Activated T-helper 1 cell treated with anti-CD3 and anti-CD28 coated beads, Interleukin-12 subunit alpha, Interleukin-12 subunit beta, Interleukin-2, Interleukin-4 antibody, amounts not matched to agents 30 ng/mL and 10 ng/mL and 1 ng/mL, durations not matched to agents 14 hours and 24 hours and 36 hours (primary cell): ENCODE measurements at regions not wholly inside any gene's neighbourhood (a gene's known extent, or its start where the extent isn't known, plus 50 kb on each side); places are given as distances from the start of the nearest gene placed in this dataset.

Experiments
- DNase-seq: peaks from one replicate; pipeline ENCODE4 v3.0.0; 2021; ENCODE audit warnings: low spot score
- H3K27ac Mint-ChIP-seq: one replicate; pipeline ENCODE4 v1.8.0; 2021; ENCODE audit warnings: mild to moderate bottlenecking, mixed read lengths
- H3K27me3 Mint-ChIP-seq: one replicate; pipeline ENCODE4 v1.8.0; 2022; ENCODE audit warnings: mild to moderate bottlenecking, moderate library complexity, mixed read lengths; ENCODE audit not compliant: insufficient read depth
- H3K36me3 Mint-ChIP-seq: one replicate; pipeline ENCODE4 v1.8.0; 2021; ENCODE audit warnings: low read depth, mixed read lengths
- H3K4me1 Mint-ChIP-seq: one replicate; pipeline ENCODE4 v1.8.0; 2021; ENCODE audit warnings: low read depth, mixed read lengths
- H3K4me3 Mint-ChIP-seq: one replicate; pipeline ENCODE4 v1.8.0; 2021; ENCODE audit warnings: mild to moderate bottlenecking, moderate library complexity, mixed read lengths
- H3K9me3 Mint-ChIP-seq: one replicate; pipeline ENCODE4 v1.8.0; 2021; ENCODE audit warnings: mixed read lengths
- intact Hi-C: fragments of 100-400 bp; cut with micrococcal nuclease; formaldehyde crosslinking; loops from one replicate; pipeline ENCODE4 v1.15.1; 2024

- no peaks in the 10 kb centered on the region for H3K9me3 Mint-ChIP-seq
- no peaks in the 10 kb centered on the region for H3K4me1 Mint-ChIP-seq
- no peak overlapping the region for H3K4me3 Mint-ChIP-seq
- no peak overlapping the region for H3K27ac Mint-ChIP-seq
- intact Hi-C loops: no loop called here
- H3K36me3 Mint-ChIP-seq: no peaks in the 10 kb centered on the region
- peaks cover 2% of the 10 kb centered on the region for H3K27me3 Mint-ChIP-seq
- DNase-seq: no peak
Observed at GRCh38 chr14:62071039-62071438, 308.8 kb downstream of the SNAPC1 start.

DNA sequence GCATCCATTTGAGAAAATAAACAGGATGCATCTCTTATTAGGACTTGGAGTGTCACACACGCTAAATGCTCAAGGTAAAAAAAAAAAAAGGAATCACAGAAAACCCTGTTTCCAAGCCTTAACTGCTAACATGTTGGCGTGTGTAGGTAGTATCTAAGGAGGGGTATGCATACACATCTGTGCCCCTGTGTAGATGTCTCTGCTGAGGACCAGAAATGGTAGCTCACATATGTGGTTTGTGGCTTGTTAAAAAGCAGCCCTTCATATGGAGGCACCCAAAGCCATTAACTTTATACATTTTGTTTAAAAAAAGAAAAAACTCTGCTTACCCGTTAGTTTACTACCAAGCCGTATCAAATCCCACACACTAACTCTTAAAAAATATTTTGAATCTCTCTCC is 314.1 kb downstream of the SNAPC1 start:
- no peaks in the 10 kb centered on the region for H3K4me1 Mint-ChIP-seq
- H3K4me3 Mint-ChIP-seq: no peak overlapping the region
- H3K27me3 Mint-ChIP-seq: no peaks in the 10 kb centered on the region
- DNase-seq: no peak
- no peaks in the 10 kb centered on the region for H3K36me3 Mint-ChIP-seq
- no peak overlapping the region for H3K27ac Mint-ChIP-seq
- no peaks in the 10 kb centered on the region for H3K9me3 Mint-ChIP-seq
- intact Hi-C loops: no loop called here

- Mint-ChIP-seq H3K4me1 (no peaks in the 10 kb centered on the region), H3K27ac (no peak overlapping the region), H3K27me3 (no peaks in the 10 kb centered on the region), H3K9me3 (no peaks in the 10 kb centered on the region), H3K4me3 (no peak overlapping the region), H3K36me3 (no peaks in the 10 kb centered on the region)
- no peak for DNase-seq
- intact Hi-C loops: no loop called here
Observed at GRCh38 chr14:62076825-62077605, 314.8 kb downstream of the SNAPC1 start.

DNA sequence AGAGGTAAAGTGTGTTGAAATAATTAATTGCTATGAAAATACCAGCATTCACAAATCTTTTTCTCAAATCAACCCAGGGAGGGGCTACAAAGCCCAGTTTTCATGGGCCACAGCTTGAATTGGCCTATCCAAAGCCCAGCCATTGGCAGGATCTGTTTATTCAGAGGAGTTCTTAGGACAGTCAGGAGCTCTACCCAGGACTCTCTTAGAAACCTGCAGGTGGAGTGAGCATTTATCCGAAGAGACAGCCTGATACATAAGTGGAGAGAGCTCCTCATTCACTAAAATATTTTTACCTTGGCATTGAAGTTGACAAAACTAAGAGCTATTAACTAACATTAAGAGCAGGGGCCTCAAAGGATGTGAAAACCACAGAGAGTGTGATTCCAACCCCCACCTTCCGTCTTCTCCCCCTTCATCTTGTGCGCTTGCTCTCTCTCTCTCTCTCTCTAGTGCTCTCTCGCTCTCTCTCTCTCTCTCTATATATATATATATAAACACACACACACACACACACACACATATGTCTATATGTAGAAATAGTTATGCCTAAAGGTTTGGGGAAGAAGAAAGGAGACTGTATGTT is 315.5 kb downstream of the SNAPC1 start:
- Mint-ChIP-seq H3K9me3 (no peaks in the 10 kb centered on the region), H3K36me3 (no peaks in the 10 kb centered on the region), H3K27me3 (peaks cover 3% of the 10 kb centered on the region), H3K4me3 (no peak overlapping the region), H3K27ac (no peak overlapping the region), H3K4me1 (no peaks in the 10 kb centered on the region)
- no peak for DNase-seq
- intact Hi-C loops: no loop called here

GRCh38 chr14:62079038-62079437 is 316.8 kb downstream of the SNAPC1 start:
- H3K36me3 Mint-ChIP-seq: no peaks in the 10 kb centered on the region
- H3K27ac Mint-ChIP-seq: no peak overlapping the region
- DNase-seq: no peak
- H3K4me3 Mint-ChIP-seq: no peak overlapping the region
- intact Hi-C loops: no loop called here
- no peaks in the 10 kb centered on the region for H3K9me3 Mint-ChIP-seq
- H3K4me1 Mint-ChIP-seq: no peaks in the 10 kb centered on the region
- H3K27me3 Mint-ChIP-seq: peaks cover 3% of the 10 kb centered on the region

DNA sequence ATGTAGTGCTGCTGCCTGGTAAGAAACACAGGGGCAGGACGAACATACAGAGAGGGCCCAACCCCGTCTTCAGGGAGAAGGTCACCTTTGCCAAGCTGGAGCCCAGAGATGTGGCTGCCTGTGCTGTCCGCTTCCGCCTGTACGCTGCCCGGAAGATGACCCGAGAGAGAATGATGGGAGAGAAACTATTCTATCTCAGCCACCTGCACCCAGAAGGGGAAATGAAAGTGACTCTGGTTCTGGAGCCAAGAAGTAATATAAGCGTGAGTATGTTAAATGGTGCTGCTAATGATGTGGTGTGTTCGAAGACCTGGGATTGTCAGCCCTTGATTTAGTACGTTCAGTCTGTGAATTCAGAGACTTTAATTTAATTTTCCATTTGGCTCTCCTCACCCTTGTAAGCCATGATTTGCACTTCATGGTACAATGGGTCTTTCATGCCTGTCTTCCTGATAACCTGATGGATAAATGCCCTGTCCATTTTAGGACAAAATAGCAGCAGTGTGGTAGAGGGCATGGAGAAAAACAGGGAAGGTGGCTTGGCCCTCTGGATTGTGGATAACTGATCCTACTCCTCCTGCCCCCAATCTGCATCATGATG is 318.9 kb downstream of the SNAPC1 start:
- Mint-ChIP-seq H3K36me3 (no peaks in the 10 kb centered on the region), H3K27me3 (peaks cover 3% of the 10 kb centered on the region), H3K27ac (no peak overlapping the region), H3K4me3 (no peak overlapping the region), H3K4me1 (no peaks in the 10 kb centered on the region), H3K9me3 (no peaks in the 10 kb centered on the region)
- intact Hi-C loops: no loop called here
- no peak for DNase-seq

DNA sequence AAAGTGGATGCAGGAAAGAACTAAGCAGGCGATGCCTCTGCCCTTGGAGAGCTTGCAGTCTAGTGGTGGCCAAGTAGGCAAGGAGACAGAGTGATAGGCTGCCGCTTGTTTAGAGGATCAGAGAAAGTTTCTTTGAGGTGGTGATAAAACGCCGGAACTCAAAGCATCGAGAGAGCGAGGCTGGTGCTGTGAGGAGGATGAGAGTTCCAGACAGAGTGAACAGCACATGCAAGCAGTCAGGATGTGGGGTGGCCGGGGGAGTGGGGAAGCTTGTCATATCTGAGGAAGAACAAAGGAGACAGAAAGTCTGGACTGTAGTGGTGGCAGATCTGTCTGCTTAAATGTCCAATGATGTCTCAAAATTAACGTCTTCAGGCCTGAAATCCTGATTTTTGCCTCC is 319.7 kb downstream of the SNAPC1 start:
- peaks cover 3% of the 10 kb centered on the region for H3K27me3 Mint-ChIP-seq
- no peak overlapping the region for H3K27ac Mint-ChIP-seq
- DNase-seq: no peak
- intact Hi-C loops: no loop called here
- H3K36me3 Mint-ChIP-seq: no peaks in the 10 kb centered on the region
- H3K9me3 Mint-ChIP-seq: no peaks in the 10 kb centered on the region
- no peak overlapping the region for H3K4me3 Mint-ChIP-seq
- no peaks in the 10 kb centered on the region for H3K4me1 Mint-ChIP-seq

DNA sequence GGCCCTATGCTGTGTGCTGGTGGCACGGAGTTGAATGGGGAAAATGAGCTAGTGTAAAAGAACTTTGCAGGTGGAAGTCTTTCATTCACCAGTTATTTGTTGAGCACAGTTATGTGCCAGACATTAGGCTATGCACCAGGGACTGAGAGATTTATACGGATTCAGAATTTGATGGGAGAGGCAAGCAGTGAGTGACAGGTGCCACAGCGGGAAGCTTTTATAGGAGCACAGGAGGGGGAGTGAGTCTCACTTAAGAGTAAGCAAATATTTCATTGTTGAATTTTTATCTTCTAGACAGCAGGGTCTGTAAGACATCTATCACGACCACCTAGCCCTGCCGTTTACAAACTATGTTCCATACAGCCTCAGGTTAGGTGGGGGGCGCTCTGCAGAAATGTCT is 320.6 kb downstream of the SNAPC1 start:
- DNase-seq: no peak
- Mint-ChIP-seq H3K36me3 (no peaks in the 10 kb centered on the region), H3K4me1 (no peaks in the 10 kb centered on the region), H3K27ac (no peak overlapping the region), H3K27me3 (peaks cover 3% of the 10 kb centered on the region), H3K9me3 (no peaks in the 10 kb centered on the region), H3K4me3 (no peak overlapping the region)
- intact Hi-C loops: no loop called here

- DNase-seq: no peak
Observed at GRCh38 chr14:62084020-62084419, 321.8 kb downstream of the SNAPC1 start.

GRCh38 chr14:62087191-62087590 is 325.0 kb downstream of the SNAPC1 start:
- no peak for DNase-seq
- no peaks in the 10 kb centered on the region for H3K9me3 Mint-ChIP-seq
- H3K27ac Mint-ChIP-seq: no peak overlapping the region
- intact Hi-C loops: no loop called here
- no peaks in the 10 kb centered on the region for H3K36me3 Mint-ChIP-seq
- H3K4me3 Mint-ChIP-seq: no peak overlapping the region
- peaks cover 6% of the 10 kb centered on the region for H3K27me3 Mint-ChIP-seq
- H3K4me1 Mint-ChIP-seq: no peaks in the 10 kb centered on the region

More at GRCh38 chr14:62084020-62084419, 321.8 kb downstream of the SNAPC1 start:
- Mint-ChIP-seq H3K27me3 (peaks cover 3% of the 10 kb centered on the region), H3K27ac (no peak overlapping the region), H3K9me3 (no peaks in the 10 kb centered on the region), H3K36me3 (no peaks in the 10 kb centered on the region), H3K4me3 (no peak overlapping the region), H3K4me1 (no peaks in the 10 kb centered on the region)
- intact Hi-C loops: no loop called here

- no peaks in the 10 kb centered on the region for H3K4me1 Mint-ChIP-seq
- no peaks in the 10 kb centered on the region for H3K36me3 Mint-ChIP-seq
- DNase-seq: no peak
- H3K9me3 Mint-ChIP-seq: no peaks in the 10 kb centered on the region
- no peak overlapping the region for H3K4me3 Mint-ChIP-seq
- intact Hi-C loops: no loop called here
- H3K27ac Mint-ChIP-seq: no peak overlapping the region
- H3K27me3 Mint-ChIP-seq: peaks cover 12% of the 10 kb centered on the region
Observed at GRCh38 chr14:62093736-62094135, 331.5 kb downstream of the SNAPC1 start.

GRCh38 chr14:62097072-62097471 is 334.9 kb downstream of the SNAPC1 start:
- no peaks in the 10 kb centered on the region for H3K4me1 Mint-ChIP-seq
- H3K36me3 Mint-ChIP-seq: no peaks in the 10 kb centered on the region
- no peak overlapping the region for H3K27ac Mint-ChIP-seq
- no peak overlapping the region for H3K4me3 Mint-ChIP-seq
- no peaks in the 10 kb centered on the region for H3K9me3 Mint-ChIP-seq
- H3K27me3 Mint-ChIP-seq: peaks cover 16% of the 10 kb centered on the region
- no peak for DNase-seq
- intact Hi-C loops: no loop called here

GRCh38 chr14:62097824-62098223 is 335.6 kb downstream of the SNAPC1 start:
- Mint-ChIP-seq H3K4me1 (no peaks in the 10 kb centered on the region), H3K27me3 (peaks cover 10% of the 10 kb centered on the region), H3K36me3 (no peaks in the 10 kb centered on the region)

More at GRCh38 chr14:62097824-62098223, 335.6 kb downstream of the SNAPC1 start:
- intact Hi-C loops: no loop called here
- Mint-ChIP-seq H3K4me3 (no peak overlapping the region), H3K9me3 (no peaks in the 10 kb centered on the region), H3K27ac (no peak overlapping the region)
- no peak for DNase-seq
